Karpas-422 (cell line): ENCODE measurements at regions not wholly inside any gene's neighbourhood (a gene's known extent, or its start where the extent isn't known, plus 50 kb on each side); places are given as distances from the start of the nearest gene placed in this dataset.

Source experiments
- DNase-seq: peaks from one replicate; pipeline ENCODE4 v3.0.0-alpha.2; 2015
- H2AFZ ChIP-seq: fragments of 200-600 bp; sonication (generic); 2 replicates; pipeline ENCODE4 v1.6.1; 2014; ENCODE audit warnings: antibody characterized with exemption, low read length, mixed read lengths
- H3K27ac ChIP-seq: fragments of 200-600 bp; sonication (generic); 2 replicates; pipeline ENCODE4 v1.5.1; 2014; ENCODE audit warnings: mild to moderate bottlenecking, low read length, moderate library complexity
- H3K27me3 ChIP-seq: fragments of 200-600 bp; sonication (generic); 2 replicates; pipeline ENCODE4 v1.6.1; 2014; ENCODE audit warnings: low read length, mixed read lengths
- H3K36me3 ChIP-seq: fragments of 200-600 bp; sonication (generic); 2 replicates; pipeline ENCODE4 v1.6.1; 2014; ENCODE audit warnings: low read length, mixed read lengths; ENCODE audit not compliant: insufficient read depth
- H3K4me1 ChIP-seq: fragments of 200-600 bp; sonication (generic); 2 replicates; pipeline ENCODE4 v1.6.1; 2014; ENCODE audit warnings: mild to moderate bottlenecking, low read length, mixed read lengths
- H3K4me2 ChIP-seq: fragments of 200-600 bp; sonication (generic); 2 replicates; pipeline ENCODE4 v1.6.1; 2014; ENCODE audit warnings: low read length, low read depth, mild to moderate bottlenecking; ENCODE audit not compliant: poor library complexity, severe bottlenecking
- H3K4me3 ChIP-seq: fragments of 200-600 bp; sonication (generic); 2 replicates; pipeline ENCODE4 v1.5.1; 2014; ENCODE audit warnings: mild to moderate bottlenecking, antibody characterized with exemption, low read length, mixed read lengths
- H3K79me2 ChIP-seq: fragments of 200-600 bp; sonication (generic); 2 replicates; pipeline ENCODE4 v1.6.1; 2014; ENCODE audit warnings: mild to moderate bottlenecking, low read length, mixed read lengths
- H3K9ac ChIP-seq: fragments of 200-600 bp; sonication (generic); 2 replicates; pipeline ENCODE4 v1.6.0; 2014; ENCODE audit warnings: low read length
- H3K9me2 ChIP-seq: fragments of 200-600 bp; sonication (generic), shearing (Covaris generic); replicated peaks from 2 replicates; pipeline ENCODE4 v1.6.0; 2014; ENCODE audit warnings: mild to moderate bottlenecking, low read length, moderate library complexity; ENCODE audit not compliant: insufficient read depth
- H3K9me3 ChIP-seq: fragments of 300-700, 200-600 bp; sonication (generic); 2 replicates; pipeline ENCODE4 v1.6.1; 2014; ENCODE audit warnings: low read length, mixed read lengths
- H4K20me1 ChIP-seq: fragments of 200-600 bp; sonication (generic); 2 replicates; pipeline ENCODE4 v1.6.1; 2014; ENCODE audit warnings: mild to moderate bottlenecking, antibody characterized with exemption, low read length, low read depth; ENCODE audit not compliant: insufficient read depth

DNA sequence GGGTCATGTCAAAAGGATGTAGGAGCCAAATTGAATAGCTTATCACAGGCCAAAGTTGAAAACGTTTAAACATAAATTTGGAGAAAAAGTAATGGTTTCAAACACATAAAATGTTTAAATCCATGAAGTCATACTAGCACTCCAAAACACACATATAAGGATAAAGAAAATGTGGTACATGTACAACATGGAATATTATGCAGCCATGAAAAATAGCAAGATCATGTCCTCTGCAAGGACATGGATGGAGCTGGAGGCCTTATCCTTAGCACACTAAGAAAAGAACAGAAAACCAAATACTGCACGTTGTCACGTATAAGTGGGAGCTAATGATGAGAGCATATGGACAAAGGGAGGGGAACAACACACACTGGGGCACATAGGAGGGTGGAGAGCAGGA lies 911.7 kb upstream of the PCDH20 start:
- H3K4me2 ChIP-seq: no peak overlapping the region
- H3K27ac ChIP-seq: no peak overlapping the region
- no peaks in the 10 kb centered on the region for H4K20me1 ChIP-seq
- H3K9me3 ChIP-seq: peaks cover 6% of the 10 kb centered on the region
- no peak overlapping the region for H3K4me3 ChIP-seq
- DNase-seq: no peak
- no peak overlapping the region for H2AFZ ChIP-seq
- peaks cover 2% of the 10 kb centered on the region; the same call in 1 of the 2 replicates for H3K4me1 ChIP-seq
- H3K79me2 ChIP-seq: no peaks in the 10 kb centered on the region
- H3K27me3 ChIP-seq: no peaks in the 10 kb centered on the region
- H3K36me3 ChIP-seq: peaks cover 14% of the 10 kb centered on the region; the same call in 1 of the 2 replicates
- no peak overlapping the region for H3K9ac ChIP-seq
- no peaks in the 10 kb centered on the region for H3K9me2 ChIP-seq

DNA sequence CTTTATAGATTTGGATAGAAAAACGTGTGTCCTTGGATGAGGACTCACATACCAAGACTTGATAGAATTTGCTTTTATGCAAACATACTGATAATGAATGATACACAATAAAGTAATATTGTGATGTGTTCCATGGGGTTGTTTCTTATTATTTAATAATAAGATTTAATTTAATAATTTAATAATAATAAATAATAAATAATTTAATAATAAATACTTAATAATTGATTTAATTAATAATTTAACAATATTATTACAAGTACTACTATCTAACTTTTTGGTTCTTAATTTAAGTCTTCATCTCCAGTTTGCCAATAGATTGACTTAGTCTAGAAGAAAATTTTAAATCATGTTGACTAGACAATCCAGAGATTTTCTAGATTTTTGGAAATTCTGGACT lies 909.2 kb upstream of the PCDH20 start:
- Histone ChIP-seq H3K9ac (no peak overlapping the region), H3K4me2 (no peak overlapping the region), H3K9me3 (peaks cover 6% of the 10 kb centered on the region), H3K79me2 (no peaks in the 10 kb centered on the region), H3K27ac (no peak overlapping the region), H3K4me3 (no peak overlapping the region), H3K9me2 (no peaks in the 10 kb centered on the region), H3K36me3 (peaks cover 14% of the 10 kb centered on the region; the same call in 1 of the 2 replicates), H3K4me1 (peaks cover 25% of the 10 kb centered on the region), H2AFZ (no peak overlapping the region), H4K20me1 (no peaks in the 10 kb centered on the region), H3K27me3 (no peaks in the 10 kb centered on the region)
- DNase-seq: no peak

DNA sequence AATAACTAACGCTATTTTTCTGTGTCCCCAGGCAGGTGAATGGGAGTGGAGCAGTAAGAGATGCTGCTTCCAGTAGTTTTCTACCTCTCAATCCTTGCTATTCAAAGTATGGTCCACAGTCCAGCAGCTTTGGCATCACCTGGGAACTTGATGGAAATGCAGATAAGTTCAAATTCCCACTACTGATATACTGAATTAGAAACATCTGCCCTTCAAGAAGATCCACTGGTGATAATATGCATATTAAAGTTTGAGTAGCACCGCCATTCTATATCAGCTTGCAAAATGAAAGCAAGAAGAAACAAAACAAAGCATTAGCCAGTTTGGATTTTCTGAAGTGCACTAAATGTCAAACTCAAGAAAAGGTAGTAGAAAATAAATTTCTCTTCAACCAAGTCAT lies 906.2 kb upstream of the PCDH20 start:
- Histone ChIP-seq H3K9ac (no peak overlapping the region), H4K20me1 (no peaks in the 10 kb centered on the region), H3K4me3 (no peak overlapping the region), H2AFZ (peak overlapping the region; percentile 9), H3K9me2 (no peaks in the 10 kb centered on the region), H3K27ac (peak overlapping the region; percentile 9; the same call in 1 of the 2 replicates), H3K27me3 (no peaks in the 10 kb centered on the region), H3K4me2 (peak overlapping the region; percentile 4), H3K36me3 (peaks cover 10% of the 10 kb centered on the region; the same call in 1 of the 2 replicates), H3K4me1 (peaks cover 46% of the 10 kb centered on the region), H3K79me2 (no peaks in the 10 kb centered on the region), H3K9me3 (no peaks in the 10 kb centered on the region; the same call in 1 of the 2 replicates)
- DNase-seq: no peak

DNA sequence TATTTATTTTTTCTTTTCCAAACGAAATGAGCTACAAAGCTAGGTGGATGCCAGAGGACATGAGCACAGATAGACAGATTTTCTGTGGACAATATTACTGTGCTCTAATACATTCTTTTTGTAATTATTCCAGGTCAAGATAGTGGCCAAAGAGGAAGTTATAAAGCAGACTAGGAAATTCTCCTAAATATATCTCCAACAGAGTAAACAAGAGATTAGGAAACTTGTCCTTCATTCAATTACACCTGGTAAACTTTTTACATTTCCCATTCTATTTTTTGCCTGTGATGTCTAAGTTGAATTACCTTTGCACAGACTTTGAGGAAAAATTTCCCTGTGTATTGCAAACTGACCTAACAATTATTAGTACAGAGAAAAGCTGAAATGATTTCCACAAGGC lies 905.5 kb upstream of the PCDH20 start:
- H3K27me3 ChIP-seq: no peaks in the 10 kb centered on the region
- H2AFZ ChIP-seq: peak overlapping the region; percentile 9
- no peaks in the 10 kb centered on the region for H3K9me2 ChIP-seq
- H3K9ac ChIP-seq: no peak overlapping the region
- peaks cover 10% of the 10 kb centered on the region; the same call in 1 of the 2 replicates for H3K36me3 ChIP-seq
- H4K20me1 ChIP-seq: no peaks in the 10 kb centered on the region
- H3K27ac ChIP-seq: peak overlapping the region; percentile 28; the same call in 1 of the 2 replicates
- no peak overlapping the region for H3K4me2 ChIP-seq
- no peaks in the 10 kb centered on the region; the same call in 1 of the 2 replicates for H3K9me3 ChIP-seq
- no peaks in the 10 kb centered on the region for H3K79me2 ChIP-seq
- H3K4me3 ChIP-seq: no peak overlapping the region
- H3K4me1 ChIP-seq: peaks cover 46% of the 10 kb centered on the region
- DNase-seq: no peak

DNA sequence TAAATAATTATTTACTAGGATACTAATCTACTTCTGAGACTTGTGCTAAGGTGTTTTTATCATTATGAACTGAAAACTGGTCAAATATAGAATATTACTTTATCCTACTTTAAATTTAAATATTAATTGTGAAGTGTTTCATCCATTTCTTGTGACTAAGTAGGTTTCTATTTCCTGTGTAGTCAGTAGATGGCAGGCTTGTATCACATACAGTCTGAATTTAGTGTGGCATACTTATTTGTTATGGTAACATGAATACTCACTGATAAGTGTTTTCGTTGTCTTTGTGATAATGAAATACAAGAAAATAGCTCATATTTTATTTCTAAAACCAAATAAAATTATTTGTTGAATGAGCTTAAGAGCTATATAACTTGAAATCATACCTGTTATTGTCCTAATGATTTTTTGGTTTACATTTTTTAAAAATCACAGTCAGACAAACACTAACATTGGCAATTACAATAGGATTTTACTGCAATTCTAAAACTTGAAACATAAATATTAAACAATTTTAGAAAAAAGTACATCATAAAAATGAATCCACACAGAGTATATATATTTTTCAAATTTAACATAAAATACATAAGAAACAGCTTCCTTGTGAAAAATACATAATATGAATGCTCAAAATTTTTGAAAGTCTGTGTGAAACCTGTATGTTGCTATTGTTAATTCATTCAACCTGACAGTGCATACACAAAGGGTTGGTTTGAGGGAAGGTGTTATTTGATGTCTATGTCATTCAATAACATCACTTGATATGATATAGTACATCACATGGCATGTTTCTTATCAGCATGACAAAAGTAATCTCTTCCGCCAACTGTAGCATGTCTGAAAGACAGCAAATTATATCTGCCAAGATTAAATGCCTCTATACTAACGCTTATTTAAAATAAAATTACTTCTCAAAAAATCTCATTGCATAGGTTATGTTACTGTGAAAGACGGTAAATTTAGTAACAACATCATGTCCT lies 904.8 kb upstream of the PCDH20 start:
- Histone ChIP-seq H3K9me2 (no peaks in the 10 kb centered on the region), H2AFZ (peak overlapping the region; percentile 9; the same call in 1 of the 2 replicates), H3K9ac (no peak overlapping the region), H4K20me1 (no peaks in the 10 kb centered on the region), H3K9me3 (no peaks in the 10 kb centered on the region; the same call in 1 of the 2 replicates), H3K79me2 (no peaks in the 10 kb centered on the region), H3K4me2 (peak overlapping the region; percentile 12), H3K4me3 (no peak overlapping the region), H3K27ac (peak overlapping the region; percentile 55; the same call in 1 of the 2 replicates), H3K36me3 (peaks cover 10% of the 10 kb centered on the region; the same call in 1 of the 2 replicates), H3K27me3 (no peaks in the 10 kb centered on the region), H3K4me1 (peaks cover 46% of the 10 kb centered on the region)
- peak; percentile 92 for DNase-seq

DNA sequence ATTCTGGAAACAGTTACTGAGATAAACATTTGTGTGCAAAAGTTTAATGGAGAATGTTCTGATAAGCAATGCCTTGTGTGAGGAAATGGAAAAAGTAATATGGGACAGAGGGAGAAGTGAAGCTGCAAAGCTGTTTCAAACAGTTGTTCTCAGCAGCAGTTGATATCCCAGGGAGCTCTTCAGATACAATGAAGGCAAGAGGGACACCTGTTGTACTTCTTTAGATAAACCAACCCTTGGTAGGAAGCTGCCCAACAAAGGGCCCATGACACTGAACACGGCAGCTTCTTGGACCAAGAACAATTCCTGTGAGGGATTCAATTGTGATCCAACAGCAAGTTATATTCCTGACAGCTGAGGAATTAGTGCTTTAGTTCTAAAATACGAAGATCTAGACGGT lies 894.3 kb upstream of the PCDH20 start:
- no peak for DNase-seq
- H3K4me2 ChIP-seq: no peak overlapping the region
- no peak overlapping the region for H3K9ac ChIP-seq
- peaks cover 9% of the 10 kb centered on the region; the same call in 1 of the 2 replicates for H3K36me3 ChIP-seq
- H3K27me3 ChIP-seq: no peaks in the 10 kb centered on the region
- no peak overlapping the region for H3K4me3 ChIP-seq
- H3K27ac ChIP-seq: no peak overlapping the region
- no peaks in the 10 kb centered on the region for H4K20me1 ChIP-seq
- H2AFZ ChIP-seq: no peak overlapping the region
- H3K79me2 ChIP-seq: no peaks in the 10 kb centered on the region
- H3K9me2 ChIP-seq: no peaks in the 10 kb centered on the region
- 0 out of 2 replicates have a peak, but pooled peaks cover 4% of the 10 kb centered on the region for H3K9me3 ChIP-seq
- H3K4me1 ChIP-seq: peaks cover 23% of the 10 kb centered on the region

DNA sequence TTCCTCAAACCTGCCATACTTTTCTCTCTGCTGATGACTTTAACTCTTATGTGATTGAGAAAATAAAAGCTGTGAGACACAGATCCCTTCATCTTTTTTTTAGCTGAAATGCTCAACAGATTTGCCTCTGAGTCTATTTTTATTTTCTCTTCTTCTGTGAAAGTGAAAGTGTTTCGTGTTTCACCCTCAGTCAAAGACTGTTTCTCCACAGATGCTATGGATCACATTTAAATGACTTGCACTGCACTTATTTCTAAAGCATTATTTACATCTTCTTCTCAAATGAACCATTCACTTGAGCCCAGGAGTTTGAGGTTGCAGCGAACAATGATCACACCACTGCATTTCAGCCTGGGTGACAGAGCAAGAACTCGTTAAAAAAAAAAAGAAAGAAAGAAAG lies 890.1 kb upstream of the PCDH20 start:
- H3K27ac ChIP-seq: peak overlapping the region; percentile 90
- H4K20me1 ChIP-seq: no peaks in the 10 kb centered on the region
- H3K36me3 ChIP-seq: peaks cover 9% of the 10 kb centered on the region; the same call in 1 of the 2 replicates
- no peaks in the 10 kb centered on the region for H3K9me2 ChIP-seq
- H3K4me3 ChIP-seq: peak overlapping the region; percentile 56
- H3K9ac ChIP-seq: peak overlapping the region; percentile 57
- no peaks in the 10 kb centered on the region for H3K9me3 ChIP-seq
- peak; percentile 89 for DNase-seq
- no peaks in the 10 kb centered on the region for H3K79me2 ChIP-seq
- peak overlapping the region; percentile 46 for H2AFZ ChIP-seq
- H3K4me2 ChIP-seq: peak overlapping the region; percentile 73
- H3K4me1 ChIP-seq: peaks cover 23% of the 10 kb centered on the region
- H3K27me3 ChIP-seq: no peaks in the 10 kb centered on the region

DNA sequence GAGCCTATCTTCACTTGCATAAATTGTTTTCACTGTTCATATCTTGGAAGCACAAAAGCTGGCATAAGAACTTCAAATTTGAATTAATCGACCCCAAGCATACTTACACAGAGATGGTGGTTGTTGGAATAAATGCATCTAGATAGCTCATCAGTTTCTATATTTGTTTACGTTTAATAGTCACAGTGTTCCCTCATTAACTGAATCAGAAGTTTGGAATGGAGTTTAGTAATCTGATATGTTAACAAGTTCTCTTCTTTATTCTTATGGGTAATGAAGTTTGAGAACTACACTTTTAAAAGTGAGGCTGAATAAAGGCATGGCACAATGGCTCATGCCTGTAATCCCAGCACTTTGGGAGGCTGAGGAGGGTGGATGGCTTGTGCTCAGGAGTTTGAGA lies 886.7 kb upstream of the PCDH20 start:
- H4K20me1 ChIP-seq: no peaks in the 10 kb centered on the region
- no peaks in the 10 kb centered on the region for H3K27me3 ChIP-seq
- peak overlapping the region; percentile 22 for H2AFZ ChIP-seq
- no peak overlapping the region for H3K4me3 ChIP-seq
- H3K36me3 ChIP-seq: peaks cover 3% of the 10 kb centered on the region; the same call in 1 of the 2 replicates
- H3K9me3 ChIP-seq: no peaks in the 10 kb centered on the region
- no peaks in the 10 kb centered on the region for H3K79me2 ChIP-seq
- H3K9ac ChIP-seq: no peak overlapping the region
- H3K9me2 ChIP-seq: no peaks in the 10 kb centered on the region
- no peak overlapping the region for H3K27ac ChIP-seq
- no peak overlapping the region for H3K4me2 ChIP-seq
- H3K4me1 ChIP-seq: peaks cover 23% of the 10 kb centered on the region
- DNase-seq: no peak
